ENCODE measurements at regions not wholly inside any gene's neighbourhood (a gene's known extent, or its start where the extent isn't known, plus 50 kb on each side); places are given as distances from the start of the nearest gene placed in this dataset.

DNA sequence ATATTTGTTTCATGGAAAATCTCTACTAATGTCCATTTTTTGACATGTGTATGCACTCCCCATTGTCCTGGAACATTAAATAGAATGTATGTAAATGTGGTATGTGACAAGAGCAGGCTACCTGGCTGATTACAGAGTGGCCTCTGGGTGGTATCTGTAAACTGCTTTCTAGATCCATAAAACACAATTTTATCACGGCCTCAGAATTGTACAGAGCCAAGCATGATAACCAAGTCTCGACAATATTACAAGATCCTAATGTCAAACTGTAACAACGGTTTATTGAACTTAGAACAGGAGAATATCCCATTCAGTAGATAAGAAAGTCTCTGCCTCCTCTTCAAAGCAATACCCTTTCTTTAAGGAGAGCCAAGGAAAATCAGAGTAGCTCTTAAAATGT lies 212.4 kb downstream of the PCDH7 start:
- H3K9me2 ChIP-seq (ENCODE audit: low read depth, low read length): no peaks in the 10 kb centered on the region
- no peaks in the 10 kb centered on the region for H3K79me2 ChIP-seq (ENCODE audit: insufficient read depth, low read length)
- H2AFZ ChIP-seq (ENCODE audit: low read length): no peak overlapping the region

DNA sequence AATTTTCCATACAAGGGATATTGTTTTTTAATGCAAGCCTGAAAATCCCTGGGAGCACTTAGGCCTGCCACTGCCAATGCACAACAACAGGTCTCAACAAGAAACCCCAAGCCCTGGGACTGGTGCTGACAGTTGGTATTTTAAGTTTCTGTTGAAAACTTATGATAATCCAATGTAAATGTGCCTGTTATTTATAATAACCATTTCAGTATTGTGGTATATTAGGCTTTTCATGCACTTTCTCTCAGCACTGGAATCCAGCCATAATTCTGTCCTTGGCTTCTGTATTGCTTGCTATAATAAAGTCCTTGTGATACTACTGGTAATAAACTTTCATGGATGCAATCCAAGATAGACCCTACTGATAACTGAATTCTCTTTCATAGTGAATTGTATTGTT lies 218.9 kb downstream of the PCDH7 start:
- no peak overlapping the region for H3K27ac ChIP-seq (ENCODE audit: low read depth, low read length, poor library complexity, severe bottlenecking)
- no peaks in the 10 kb centered on the region for H3K4me1 ChIP-seq (ENCODE audit: insufficient read depth, low read length, severe bottlenecking)
- H3K9me2 ChIP-seq (ENCODE audit: low read depth, low read length): no peaks in the 10 kb centered on the region
- no peaks in the 10 kb centered on the region for H3K9me3 ChIP-seq (ENCODE audit: low read length)
- no peak overlapping the region for H3K4me3 ChIP-seq (ENCODE audit: low read depth, low read length, poor library complexity, severe bottlenecking)
- H4K20me1 ChIP-seq (ENCODE audit: insufficient read depth, low read length): no peaks in the 10 kb centered on the region
- no peak overlapping the region for H3K9ac ChIP-seq (ENCODE audit: low read length)
- H3K36me3 ChIP-seq (ENCODE audit: insufficient read depth, low read length): no peaks in the 10 kb centered on the region
- no peak overlapping the region for H3K4me2 ChIP-seq (ENCODE audit: low read length)
- H2AFZ ChIP-seq (ENCODE audit: low read length): no peak overlapping the region
- H3K27me3 ChIP-seq (ENCODE audit: insufficient read depth, low read length): no peaks in the 10 kb centered on the region
- TF ChIP-seq EZH2 (IDR thresholded peaks at IDR 0.05; ENCODE audit: borderline replicate concordance, low read length): no peak
- H3K79me2 ChIP-seq (ENCODE audit: insufficient read depth, low read length): no peaks in the 10 kb centered on the region
- no peaks in the 10 kb centered on the region for H3F3A ChIP-seq (ENCODE audit: insufficient read depth, low read length)

More for the DNA sequence above, 212.4 kb downstream of the PCDH7 start:
- no peaks in the 10 kb centered on the region for H4K20me1 ChIP-seq (ENCODE audit: insufficient read depth, low read length)
- H3F3A ChIP-seq (ENCODE audit: insufficient read depth, low read length): no peaks in the 10 kb centered on the region
- H3K4me3 ChIP-seq (ENCODE audit: low read depth, low read length, poor library complexity, severe bottlenecking): no peak overlapping the region
- no peak overlapping the region for H3K9ac ChIP-seq (ENCODE audit: low read length)
- no peaks in the 10 kb centered on the region for H3K27me3 ChIP-seq (ENCODE audit: insufficient read depth, low read length)
- no peak overlapping the region for H3K27ac ChIP-seq (ENCODE audit: low read depth, low read length, poor library complexity, severe bottlenecking)
- TF ChIP-seq CTCF (IDR thresholded peaks at IDR 0.05; ENCODE audit: low read length) (no peak), EZH2 (IDR thresholded peaks at IDR 0.05; ENCODE audit: borderline replicate concordance, low read length) (no peak)
- H3K4me2 ChIP-seq (ENCODE audit: low read length): no peak overlapping the region
- H3K9me3 ChIP-seq (ENCODE audit: low read length): no peaks in the 10 kb centered on the region
- no peaks in the 10 kb centered on the region for H3K36me3 ChIP-seq (ENCODE audit: insufficient read depth, low read length)
- H3K4me1 ChIP-seq (ENCODE audit: insufficient read depth, low read length, severe bottlenecking): no peaks in the 10 kb centered on the region

GRCh38 chr4:30939684-30940083 lies 219.5 kb downstream of the PCDH7 start:
- no peaks in the 10 kb centered on the region for H4K20me1 ChIP-seq (ENCODE audit: insufficient read depth, low read length)
- H2AFZ ChIP-seq (ENCODE audit: low read length): no peak overlapping the region
- H3K36me3 ChIP-seq (ENCODE audit: insufficient read depth, low read length): no peaks in the 10 kb centered on the region
- no peak for TF ChIP-seq EZH2 (IDR thresholded peaks at IDR 0.05; ENCODE audit: borderline replicate concordance, low read length)
- TF ChIP-seq CTCF (IDR thresholded peaks at IDR 0.05; ENCODE audit: low read length): no peak
- H3K4me2 ChIP-seq (ENCODE audit: low read length): no peak overlapping the region
- H3K27me3 ChIP-seq (ENCODE audit: insufficient read depth, low read length): no peaks in the 10 kb centered on the region
- no peaks in the 10 kb centered on the region for H3K9me3 ChIP-seq (ENCODE audit: low read length)
- no peaks in the 10 kb centered on the region for H3F3A ChIP-seq (ENCODE audit: insufficient read depth, low read length)
- no peak overlapping the region for H3K27ac ChIP-seq (ENCODE audit: low read depth, low read length, poor library complexity, severe bottlenecking)
- H3K9ac ChIP-seq (ENCODE audit: low read length): no peak overlapping the region
- no peak overlapping the region for H3K4me3 ChIP-seq (ENCODE audit: low read depth, low read length, poor library complexity, severe bottlenecking)
- H3K79me2 ChIP-seq (ENCODE audit: insufficient read depth, low read length): no peaks in the 10 kb centered on the region
- H3K4me1 ChIP-seq (ENCODE audit: insufficient read depth, low read length, severe bottlenecking): no peaks in the 10 kb centered on the region
- no peaks in the 10 kb centered on the region for H3K9me2 ChIP-seq (ENCODE audit: low read depth, low read length)

- Histone ChIP-seq H2AFZ (ENCODE audit: low read length) (no peak overlapping the region), H3K4me1 (ENCODE audit: insufficient read depth, low read length, severe bottlenecking) (no peaks in the 10 kb centered on the region), H3K9ac (ENCODE audit: low read length) (no peak overlapping the region), H3K27me3 (ENCODE audit: insufficient read depth, low read length) (no peaks in the 10 kb centered on the region), H3K4me2 (ENCODE audit: low read length) (no peak overlapping the region), H3K9me3 (ENCODE audit: low read length) (no peaks in the 10 kb centered on the region), H3K36me3 (ENCODE audit: insufficient read depth, low read length) (no peaks in the 10 kb centered on the region), H3K27ac (ENCODE audit: low read depth, low read length, poor library complexity, severe bottlenecking) (no peak overlapping the region), H4K20me1 (ENCODE audit: insufficient read depth, low read length) (no peaks in the 10 kb centered on the region), H3K9me2 (ENCODE audit: low read depth, low read length) (no peaks in the 10 kb centered on the region), H3K79me2 (ENCODE audit: insufficient read depth, low read length) (no peaks in the 10 kb centered on the region), H3F3A (ENCODE audit: insufficient read depth, low read length) (no peaks in the 10 kb centered on the region), H3K4me3 (ENCODE audit: low read depth, low read length, poor library complexity, severe bottlenecking) (no peak overlapping the region)
- TF ChIP-seq CTCF (IDR thresholded peaks at IDR 0.05; ENCODE audit: low read length) (no peak), EZH2 (IDR thresholded peaks at IDR 0.05; ENCODE audit: borderline replicate concordance, low read length) (no peak)
These were observed 221.5 kb downstream of the PCDH7 start for GRCh38 chr4:30941641-30942040.

All from OCI-LY1 (cell line).